Panc1 (cell line): ENCODE measurements at regions not wholly inside any gene's neighbourhood (a gene's known extent, or its start where the extent isn't known, plus 50 kb on each side); places are given as distances from the start of the nearest gene placed in this dataset.

ENCODE experiments used
- ATAC-seq: fragments of 200-7000 bp; cut with Tn5 transposase; 2 replicates; pipeline ENCODE4 v1.9.1; 2020; ENCODE audit warnings: mild to moderate bottlenecking, moderate library complexity
- BruUV-seq: library from RNA; stranded (reverse); fragments of 400-500 nt; replicated peaks from 2 replicates; lab custom pipeline; 2021; lab: Mats Ljungman, UMichigan
- CTCF ChIA-PET: fragments of 300-600 bp; sonication (Branson Sonifier 250); formaldehyde crosslinking; loops from one replicate; lab custom pipeline; 2022; ENCODE audit warnings: antibody characterized with exemption; lab: Charles Lee
- POLR2A ChIA-PET: fragments of 300-600 bp; sonication (Branson Sonifier 250); formaldehyde crosslinking; loops from one replicate; lab custom pipeline; 2022; ENCODE audit warnings: antibody characterized with exemption; lab: Charles Lee
- DNase-seq: peaks from one replicate; pipeline ENCODE4 v3.0.0-alpha.2; 2010; ENCODE audit warnings: low read depth, low spot score
- H3K27ac ChIP-seq: 2 replicates; pipeline ENCODE4 v1.5.1; 2011; ENCODE audit warnings: mild to moderate bottlenecking, low read length, inconsistent platforms
- H3K27me3 ChIP-seq: fragments of 200-500 bp; sonication (Bioruptor generic); 2 replicates; pipeline ENCODE4 v1.6.0; 2014; ENCODE audit warnings: low read length, inconsistent platforms; ENCODE audit not compliant: control insufficient read depth, insufficient read depth
- H3K36me3 ChIP-seq: fragments of 200-500 bp; sonication (Bioruptor generic); 2 replicates; pipeline ENCODE4 v1.5.1; 2014; ENCODE audit warnings: inconsistent platforms, mild to moderate bottlenecking, low read length, moderate library complexity; ENCODE audit not compliant: control insufficient read depth, insufficient read depth
- H3K4me1 ChIP-seq: 2 replicates; pipeline ENCODE4 v1.5.1; 2011; ENCODE audit warnings: inconsistent platforms, mild to moderate bottlenecking, low read length, moderate library complexity; ENCODE audit not compliant: control insufficient read depth, insufficient read depth
- H3K4me3 ChIP-seq, 2 experiments: 2 replicates each; pipeline ENCODE4 v1.5.1; 2011 to 2012; ENCODE audit warnings: low read depth in 2 of 2, low read length in 2 of 2, mild to moderate bottlenecking in 2 of 2, inconsistent platforms in 1 of 2, moderate library complexity in 1 of 2
- H3K9me3 ChIP-seq: fragments of 200-500 bp; sonication (Bioruptor generic); 2 replicates; pipeline ENCODE4 v1.5.1; 2014; ENCODE audit warnings: low read depth, mild to moderate bottlenecking, inconsistent platforms, low read length, moderate library complexity; ENCODE audit not compliant: control insufficient read depth, insufficient read depth
- TCF7L2 ChIP-seq: IDR thresholded peaks from 2 replicates; pipeline ENCODE4 v1.6.1; 2011; ENCODE audit warnings: mild to moderate bottlenecking, low read depth, low read length, inconsistent platforms
- in situ Hi-C: cut with HindIII; loops from 2 replicates; pipeline ENCODE4 v1.10.0; 2016; ENCODE audit warnings: low sequenced_read_pairs, low pct_unique_long_range_greater_than_20kb
- intact Hi-C: fragments of 100-400 bp; cut with micrococcal nuclease; formaldehyde crosslinking; loops from one replicate; pipeline ENCODE4 v1.10.0; 2022; ENCODE audit not compliant: unreplicated experiment
- TF ChIP-seq, protein P1 (sequence below), 2 experiments: IDR thresholded peaks; 2 replicates each; pipeline ENCODE4 v1.6.1; 2011 to 2012; ENCODE audit warnings: low read depth in 2 of 2, control low read depth in 1 of 2, low read length in 1 of 2, mild to moderate bottlenecking in 1 of 2, moderate library complexity in 1 of 2; ENCODE audit not compliant: insufficient read depth in 1 of 2
- TF ChIP-seq, protein P2 (sequence below): fragments of 450-650 bp; IDR thresholded peaks from 2 replicates; pipeline ENCODE4 v1.5.1; 2017; ENCODE audit warnings: mild to moderate bottlenecking

DNA sequence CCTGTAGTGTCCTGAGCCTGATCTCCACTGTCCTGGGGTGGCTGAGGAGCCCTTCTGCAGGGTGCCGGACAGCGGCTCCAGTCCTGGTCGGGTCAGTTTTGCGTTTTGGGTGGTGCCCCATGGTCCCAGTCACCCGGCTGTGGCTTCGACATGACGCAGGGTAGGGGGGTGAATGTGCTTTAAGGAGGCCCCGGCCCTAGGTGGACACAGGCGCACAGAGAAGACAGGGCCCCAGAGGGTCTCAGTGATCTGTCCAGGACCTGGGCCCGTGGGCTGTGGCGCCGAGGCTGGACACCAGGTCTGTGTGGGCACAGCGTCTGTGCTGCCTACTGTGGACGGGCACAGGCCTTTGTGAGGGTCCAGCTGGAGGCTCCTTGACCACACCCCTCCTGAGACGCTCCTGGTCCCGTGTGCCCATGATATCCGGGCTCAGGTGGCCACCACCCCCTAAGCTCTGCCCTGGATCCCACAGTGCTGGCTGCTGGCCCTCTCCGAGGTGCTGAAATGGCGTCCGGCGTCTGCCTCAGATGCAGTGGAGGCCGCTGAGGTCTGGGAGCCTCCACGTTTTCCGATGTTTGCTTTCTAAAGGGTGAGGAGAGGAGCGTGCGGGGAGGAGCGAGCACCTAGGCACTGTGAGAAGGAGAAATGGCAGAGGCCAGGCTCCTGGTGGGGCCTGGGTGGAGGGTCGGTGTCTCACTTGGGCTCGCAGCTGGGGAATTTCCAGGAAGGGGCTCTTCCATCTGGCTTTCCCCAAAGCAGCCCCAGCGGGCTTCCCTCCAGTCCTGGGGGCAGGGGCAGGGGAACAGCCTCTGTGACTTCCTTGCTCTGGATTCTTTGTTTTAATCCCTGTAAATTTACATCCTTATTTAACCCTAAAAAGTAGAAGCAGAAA, 56.1 kb upstream of the ACSF3 start:
- peak; percentile 70 for ATAC-seq
- no peaks in the 10 kb centered on the region; the same call in 1 of the 2 replicates for H3K27me3 ChIP-seq
- TF ChIP-seq, protein P1, sequence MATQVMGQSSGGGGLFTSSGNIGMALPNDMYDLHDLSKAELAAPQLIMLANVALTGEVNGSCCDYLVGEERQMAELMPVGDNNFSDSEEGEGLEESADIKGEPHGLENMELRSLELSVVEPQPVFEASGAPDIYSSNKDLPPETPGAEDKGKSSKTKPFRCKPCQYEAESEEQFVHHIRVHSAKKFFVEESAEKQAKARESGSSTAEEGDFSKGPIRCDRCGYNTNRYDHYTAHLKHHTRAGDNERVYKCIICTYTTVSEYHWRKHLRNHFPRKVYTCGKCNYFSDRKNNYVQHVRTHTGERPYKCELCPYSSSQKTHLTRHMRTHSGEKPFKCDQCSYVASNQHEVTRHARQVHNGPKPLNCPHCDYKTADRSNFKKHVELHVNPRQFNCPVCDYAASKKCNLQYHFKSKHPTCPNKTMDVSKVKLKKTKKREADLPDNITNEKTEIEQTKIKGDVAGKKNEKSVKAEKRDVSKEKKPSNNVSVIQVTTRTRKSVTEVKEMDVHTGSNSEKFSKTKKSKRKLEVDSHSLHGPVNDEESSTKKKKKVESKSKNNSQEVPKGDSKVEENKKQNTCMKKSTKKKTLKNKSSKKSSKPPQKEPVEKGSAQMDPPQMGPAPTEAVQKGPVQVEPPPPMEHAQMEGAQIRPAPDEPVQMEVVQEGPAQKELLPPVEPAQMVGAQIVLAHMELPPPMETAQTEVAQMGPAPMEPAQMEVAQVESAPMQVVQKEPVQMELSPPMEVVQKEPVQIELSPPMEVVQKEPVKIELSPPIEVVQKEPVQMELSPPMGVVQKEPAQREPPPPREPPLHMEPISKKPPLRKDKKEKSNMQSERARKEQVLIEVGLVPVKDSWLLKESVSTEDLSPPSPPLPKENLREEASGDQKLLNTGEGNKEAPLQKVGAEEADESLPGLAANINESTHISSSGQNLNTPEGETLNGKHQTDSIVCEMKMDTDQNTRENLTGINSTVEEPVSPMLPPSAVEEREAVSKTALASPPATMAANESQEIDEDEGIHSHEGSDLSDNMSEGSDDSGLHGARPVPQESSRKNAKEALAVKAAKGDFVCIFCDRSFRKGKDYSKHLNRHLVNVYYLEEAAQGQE (IDR thresholded peaks at IDR 0.05; ENCODE audit: insufficient read depth in 1 of 2, low read depth in 2 of 2, low read length in 1 of 2): peak; percentile 94 to 96
- TF ChIP-seq, protein P2, sequence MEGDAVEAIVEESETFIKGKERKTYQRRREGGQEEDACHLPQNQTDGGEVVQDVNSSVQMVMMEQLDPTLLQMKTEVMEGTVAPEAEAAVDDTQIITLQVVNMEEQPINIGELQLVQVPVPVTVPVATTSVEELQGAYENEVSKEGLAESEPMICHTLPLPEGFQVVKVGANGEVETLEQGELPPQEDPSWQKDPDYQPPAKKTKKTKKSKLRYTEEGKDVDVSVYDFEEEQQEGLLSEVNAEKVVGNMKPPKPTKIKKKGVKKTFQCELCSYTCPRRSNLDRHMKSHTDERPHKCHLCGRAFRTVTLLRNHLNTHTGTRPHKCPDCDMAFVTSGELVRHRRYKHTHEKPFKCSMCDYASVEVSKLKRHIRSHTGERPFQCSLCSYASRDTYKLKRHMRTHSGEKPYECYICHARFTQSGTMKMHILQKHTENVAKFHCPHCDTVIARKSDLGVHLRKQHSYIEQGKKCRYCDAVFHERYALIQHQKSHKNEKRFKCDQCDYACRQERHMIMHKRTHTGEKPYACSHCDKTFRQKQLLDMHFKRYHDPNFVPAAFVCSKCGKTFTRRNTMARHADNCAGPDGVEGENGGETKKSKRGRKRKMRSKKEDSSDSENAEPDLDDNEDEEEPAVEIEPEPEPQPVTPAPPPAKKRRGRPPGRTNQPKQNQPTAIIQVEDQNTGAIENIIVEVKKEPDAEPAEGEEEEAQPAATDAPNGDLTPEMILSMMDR: no peak
- BruUV-seq: no TSS peak
- DNase-seq: no peak
- intact Hi-C loops: no loop called here
- in situ Hi-C loops: no loop called here
- no peak overlapping the region for H3K4me3 ChIP-seq
- no peaks in the 10 kb centered on the region for H3K9me3 ChIP-seq
- no peak overlapping the region for H3K27ac ChIP-seq
- H3K36me3 ChIP-seq: no peaks in the 10 kb centered on the region
- ChIA-PET CTCF (no interaction called here), POLR2A (no interaction called here)
- H3K4me1 ChIP-seq: no peaks in the 10 kb centered on the region

DNA sequence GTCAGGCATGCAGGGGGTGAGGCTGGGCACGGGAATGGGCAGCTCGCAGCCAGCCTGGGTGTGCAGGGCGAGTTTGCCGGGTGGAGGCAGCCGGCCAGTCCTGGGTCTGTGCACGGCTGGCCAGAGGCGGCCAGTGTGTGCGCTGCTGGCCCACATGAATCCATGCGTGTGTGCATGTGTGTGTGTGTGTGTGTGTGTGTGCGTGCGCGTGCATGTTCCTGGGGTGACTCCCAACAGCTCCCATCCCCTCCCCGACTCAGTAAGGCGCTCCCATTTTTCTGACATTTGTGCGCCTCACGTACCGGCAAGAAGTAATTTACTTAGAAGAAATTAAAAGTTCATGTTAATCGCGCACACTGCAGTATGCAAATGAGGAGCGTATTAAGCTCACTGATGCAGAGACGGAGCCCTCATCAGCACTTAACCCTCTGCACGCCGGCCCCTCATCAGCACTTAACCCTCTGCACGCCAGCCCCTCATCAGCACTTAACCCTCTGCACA, 55.4 kb upstream of the ACSF3 start:
- TF ChIP-seq, protein P1 (IDR thresholded peaks at IDR 0.05; ENCODE audit: insufficient read depth in 1 of 2, low read depth in 2 of 2, low read length in 1 of 2): 0 out of 4 replicates have a peak, but pooled peaks of 1 of the 2 experiments have one; percentile 52
- no peak for TF ChIP-seq TCF7L2
- Histone ChIP-seq H3K27ac (no peak overlapping the region), H3K27me3 (no peaks in the 10 kb centered on the region; the same call in 1 of the 2 replicates), H3K9me3 (no peaks in the 10 kb centered on the region), H3K4me1 (no peaks in the 10 kb centered on the region), H3K4me3 (no peak overlapping the region), H3K36me3 (no peaks in the 10 kb centered on the region)
- ChIA-PET POLR2A (interaction anchor here (0.6 kb wide), 1 partner anchor 50 kb away, joined by 3 read pairs; no protein-coding TSS in a partner anchor), CTCF (no interaction called here)
- DNase-seq (no peak), ATAC-seq (no peak)
- intact Hi-C loops: no loop called here
- in situ Hi-C loops: no loop called here
- no TSS peak for BruUV-seq
